ENCODE measurements at regions not wholly inside any gene's neighbourhood (a gene's known extent, or its start where the extent isn't known, plus 50 kb on each side); places are given as distances from the start of the nearest gene placed in this dataset.

DNA sequence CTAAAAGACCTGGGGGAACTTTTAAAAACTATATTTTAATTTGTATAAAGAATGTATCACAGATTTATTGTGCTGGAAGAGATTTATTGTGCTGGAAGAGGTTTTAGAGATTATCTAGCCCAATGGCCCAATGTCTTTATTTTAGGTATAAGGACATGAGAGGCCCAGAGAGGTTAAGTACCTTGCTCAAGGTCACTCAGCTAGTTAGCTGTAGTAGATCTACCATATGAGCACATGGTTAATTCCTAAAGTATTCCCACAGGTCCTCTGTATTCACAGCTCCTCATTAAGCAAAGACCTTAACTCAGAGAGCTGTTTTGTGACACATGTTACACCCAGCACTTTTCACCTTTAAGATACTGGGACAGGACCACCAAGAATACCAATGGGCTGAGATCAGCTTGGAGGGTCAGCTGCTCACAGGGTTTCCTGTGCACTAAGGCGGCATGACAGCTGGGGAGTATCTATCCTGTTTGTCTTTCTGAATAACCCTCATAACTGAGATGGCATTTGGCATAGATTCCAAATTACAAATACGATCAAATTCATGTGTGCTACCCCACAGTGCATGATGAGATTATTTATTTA, 143.1 kb upstream of the TBL1XR1 start:
- 0 out of 2 replicates have a peak, but pooled peaks cover 3% of the 10 kb centered on the region for H3F3A ChIP-seq (ENCODE audit: control insufficient read depth, insufficient read depth)
- no peak overlapping the region for H3K4me2 ChIP-seq (ENCODE audit: low read length)
- peaks cover 30% of the 10 kb centered on the region for H3K4me1 ChIP-seq (ENCODE audit: control insufficient read depth, low read length)
- H4K20me1 ChIP-seq (ENCODE audit: control insufficient read depth, insufficient read depth, low read depth, low read length), result no peaks in the 10 kb centered on the region
- no peaks in the 10 kb centered on the region for H3K36me3 ChIP-seq (ENCODE audit: control insufficient read depth, low read length)
- no peaks in the 10 kb centered on the region for H3K79me2 ChIP-seq (ENCODE audit: control insufficient read depth, low read length)
- H3K27me3 ChIP-seq (ENCODE audit: control insufficient read depth, low read length), result no peaks in the 10 kb centered on the region
- H3K9me3 ChIP-seq (ENCODE audit: control insufficient read depth, insufficient read depth, low read length), result no peaks in the 10 kb centered on the region
- TF ChIP-seq, protein P1, sequence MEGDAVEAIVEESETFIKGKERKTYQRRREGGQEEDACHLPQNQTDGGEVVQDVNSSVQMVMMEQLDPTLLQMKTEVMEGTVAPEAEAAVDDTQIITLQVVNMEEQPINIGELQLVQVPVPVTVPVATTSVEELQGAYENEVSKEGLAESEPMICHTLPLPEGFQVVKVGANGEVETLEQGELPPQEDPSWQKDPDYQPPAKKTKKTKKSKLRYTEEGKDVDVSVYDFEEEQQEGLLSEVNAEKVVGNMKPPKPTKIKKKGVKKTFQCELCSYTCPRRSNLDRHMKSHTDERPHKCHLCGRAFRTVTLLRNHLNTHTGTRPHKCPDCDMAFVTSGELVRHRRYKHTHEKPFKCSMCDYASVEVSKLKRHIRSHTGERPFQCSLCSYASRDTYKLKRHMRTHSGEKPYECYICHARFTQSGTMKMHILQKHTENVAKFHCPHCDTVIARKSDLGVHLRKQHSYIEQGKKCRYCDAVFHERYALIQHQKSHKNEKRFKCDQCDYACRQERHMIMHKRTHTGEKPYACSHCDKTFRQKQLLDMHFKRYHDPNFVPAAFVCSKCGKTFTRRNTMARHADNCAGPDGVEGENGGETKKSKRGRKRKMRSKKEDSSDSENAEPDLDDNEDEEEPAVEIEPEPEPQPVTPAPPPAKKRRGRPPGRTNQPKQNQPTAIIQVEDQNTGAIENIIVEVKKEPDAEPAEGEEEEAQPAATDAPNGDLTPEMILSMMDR (IDR thresholded peaks at IDR 0.05; ENCODE audit: low read depth, low read length, poor library complexity, severe bottlenecking), result no peak
- TF ChIP-seq EZH2phosphoT487 (IDR thresholded peaks at IDR 0.05; ENCODE audit: borderline replicate concordance, low read length), result no peak
- H3K27ac ChIP-seq (ENCODE audit: low read depth, low read length), result no peak overlapping the region
- no peak overlapping the region for H3K4me3 ChIP-seq (ENCODE audit: low read length)
- no peaks in the 10 kb centered on the region for H3K9me2 ChIP-seq (replicated peaks; ENCODE audit: control insufficient read depth, low read length)

DNA sequence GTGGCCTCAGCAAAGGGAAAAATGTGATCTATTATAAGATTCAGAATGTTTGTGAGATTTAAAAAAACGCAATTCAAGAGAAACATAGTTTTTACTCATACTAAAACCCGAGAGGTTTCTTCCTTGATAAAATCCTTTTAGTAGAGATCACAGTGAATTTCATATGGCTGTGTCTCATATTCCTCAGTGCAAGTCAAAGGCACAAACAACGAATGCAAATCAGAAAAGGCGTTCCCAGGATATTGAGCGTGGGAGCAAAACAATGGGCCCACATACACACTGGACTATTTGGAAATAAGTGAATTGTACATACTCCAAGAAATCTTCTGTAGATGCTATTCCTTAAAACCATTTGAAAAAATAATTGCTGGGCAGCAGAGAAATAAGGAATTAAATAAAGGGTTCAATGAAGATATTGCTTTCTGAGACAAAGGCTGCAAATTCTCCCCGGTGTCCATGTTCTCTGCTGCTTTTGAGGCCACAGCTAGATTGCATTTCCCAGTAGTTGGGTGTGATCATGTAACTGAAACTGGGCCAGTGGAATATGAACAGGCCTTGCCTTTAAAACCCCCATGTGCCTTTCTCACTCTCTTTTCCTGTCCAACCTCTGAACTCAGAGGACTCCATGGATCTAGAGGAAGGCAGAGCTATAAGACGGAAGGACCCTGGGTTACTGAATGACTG, 144.6 kb upstream of the TBL1XR1 start:
- Histone ChIP-seq H3K36me3 (ENCODE audit: control insufficient read depth, low read length) (no peaks in the 10 kb centered on the region), H3K27ac (ENCODE audit: low read depth, low read length) (no peak overlapping the region), H3K4me3 (ENCODE audit: low read length) (no peak overlapping the region), H3K9me2 (replicated peaks; ENCODE audit: control insufficient read depth, low read length) (no peaks in the 10 kb centered on the region), H3K27me3 (ENCODE audit: control insufficient read depth, low read length) (no peaks in the 10 kb centered on the region), H3F3A (ENCODE audit: control insufficient read depth, insufficient read depth) (0 out of 2 replicates have a peak, but pooled peaks cover 3% of the 10 kb centered on the region), H3K9me3 (ENCODE audit: control insufficient read depth, insufficient read depth, low read length) (no peaks in the 10 kb centered on the region), H3K4me2 (ENCODE audit: low read length) (no peak overlapping the region), H3K4me1 (ENCODE audit: control insufficient read depth, low read length) (peaks cover 44% of the 10 kb centered on the region), H3K79me2 (ENCODE audit: control insufficient read depth, low read length) (no peaks in the 10 kb centered on the region), H4K20me1 (ENCODE audit: control insufficient read depth, insufficient read depth, low read depth, low read length) (no peaks in the 10 kb centered on the region)
- TF ChIP-seq, protein P1 (IDR thresholded peaks at IDR 0.05; ENCODE audit: low read depth, low read length, poor library complexity, severe bottlenecking), result no peak
- TF ChIP-seq EZH2phosphoT487 (IDR thresholded peaks at IDR 0.05; ENCODE audit: borderline replicate concordance, low read length), result no peak

DNA sequence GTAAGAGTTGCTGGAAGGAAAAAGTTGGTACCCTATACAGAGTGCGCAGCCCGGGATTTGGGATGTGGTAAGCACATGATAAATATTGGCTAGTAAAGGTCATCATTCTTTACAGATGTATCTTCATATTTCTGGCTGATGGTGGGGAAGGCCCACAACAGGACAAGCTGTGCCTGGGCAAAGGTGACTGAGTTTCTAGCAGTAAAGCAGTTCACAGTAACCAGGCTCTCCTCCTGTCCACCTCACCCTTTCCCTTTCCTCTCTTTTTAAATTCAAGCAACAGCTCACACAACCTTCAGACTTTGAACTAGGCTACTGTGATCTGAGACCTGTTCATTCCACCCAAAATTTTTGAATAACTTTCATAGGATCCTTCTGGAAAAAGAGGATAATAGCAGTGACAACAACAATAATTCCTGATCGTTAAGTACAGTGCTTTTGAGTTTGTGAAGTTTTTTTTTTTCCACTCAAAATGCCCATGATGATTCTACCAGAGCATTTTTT, 145.9 kb upstream of the TBL1XR1 start:
- H3K79me2 ChIP-seq (ENCODE audit: control insufficient read depth, low read length), result no peaks in the 10 kb centered on the region
- H3F3A ChIP-seq (ENCODE audit: control insufficient read depth, insufficient read depth), result 0 out of 2 replicates have a peak, but pooled peaks cover 3% of the 10 kb centered on the region
- no peak overlapping the region for H3K4me3 ChIP-seq (ENCODE audit: low read length)
- H3K9me2 ChIP-seq (replicated peaks; ENCODE audit: control insufficient read depth, low read length), result no peaks in the 10 kb centered on the region
- no peaks in the 10 kb centered on the region for H3K36me3 ChIP-seq (ENCODE audit: control insufficient read depth, low read length)
- TF ChIP-seq, protein P1 (IDR thresholded peaks at IDR 0.05; ENCODE audit: low read depth, low read length, poor library complexity, severe bottlenecking), result no peak
- no peak for TF ChIP-seq EZH2phosphoT487 (IDR thresholded peaks at IDR 0.05; ENCODE audit: borderline replicate concordance, low read length)
- no peak overlapping the region for H3K27ac ChIP-seq (ENCODE audit: low read depth, low read length)
- H3K4me1 ChIP-seq (ENCODE audit: control insufficient read depth, low read length), result peaks cover 45% of the 10 kb centered on the region
- no peaks in the 10 kb centered on the region for H4K20me1 ChIP-seq (ENCODE audit: control insufficient read depth, insufficient read depth, low read depth, low read length)
- no peaks in the 10 kb centered on the region for H3K9me3 ChIP-seq (ENCODE audit: control insufficient read depth, insufficient read depth, low read length)
- no peaks in the 10 kb centered on the region for H3K27me3 ChIP-seq (ENCODE audit: control insufficient read depth, low read length)
- H3K4me2 ChIP-seq (ENCODE audit: low read length), result no peak overlapping the region
